MM.1S (cell line): ENCODE measurements at regions not wholly inside any gene's neighbourhood (a gene's known extent, or its start where the extent isn't known, plus 50 kb on each side); places are given as distances from the start of the nearest gene placed in this dataset.

Experiments used
- DNase-seq: peaks from one replicate; pipeline ENCODE4 v3.0.0-alpha.2; 2015
- H2AFZ ChIP-seq: fragments of 300-600 bp; sonication (generic); 2 replicates; pipeline ENCODE4 v1.6.0; 2016; ENCODE audit warnings: antibody characterized with exemption, low read length
- H3F3A ChIP-seq: fragments of 300-600 bp; sonication (generic); 2 replicates; pipeline ENCODE4 v1.6.1; 2016; ENCODE audit warnings: mild to moderate bottlenecking, antibody characterized with exemption, low read length, moderate library complexity, mixed read lengths; ENCODE audit not compliant: insufficient read depth
- H3K27ac ChIP-seq: fragments of 300-600 bp; sonication (generic); 2 replicates; pipeline ENCODE4 v1.5.1; 2016; ENCODE audit warnings: mild to moderate bottlenecking, low read length
- H3K27me3 ChIP-seq: fragments of 300-600 bp; sonication (generic); replicated peaks from 2 replicates; pipeline ENCODE4 v1.6.0; 2016; ENCODE audit warnings: low read length; ENCODE audit not compliant: insufficient read depth
- H3K36me3 ChIP-seq: fragments of 300-600 bp; sonication (generic); replicated peaks from 2 replicates; pipeline ENCODE4 v1.6.1; 2016; ENCODE audit warnings: mild to moderate bottlenecking, low read length, mixed read lengths; ENCODE audit not compliant: insufficient read depth
- H3K4me1 ChIP-seq: fragments of 300-600 bp; sonication (generic); 2 replicates; pipeline ENCODE4 v1.6.1; 2016; ENCODE audit warnings: low read length, mixed read lengths
- H3K4me2 ChIP-seq: fragments of 300-600 bp; sonication (generic); 2 replicates; pipeline ENCODE4 v1.6.0; 2016; ENCODE audit warnings: low read depth, low read length
- H3K4me3 ChIP-seq: fragments of 300-600 bp; sonication (generic); 2 replicates; pipeline ENCODE4 v1.5.1; 2016; ENCODE audit warnings: low read length, mixed read lengths
- H3K79me2 ChIP-seq: fragments of 300-600 bp; sonication (generic); 2 replicates; pipeline ENCODE4 v1.6.1; 2016; ENCODE audit warnings: mixed run types, low read length, mixed read lengths
- H3K9ac ChIP-seq: fragments of 300-600 bp; sonication (generic); 2 replicates; pipeline ENCODE4 v1.6.1; 2016; ENCODE audit warnings: low read length, mixed read lengths
- H3K9me2 ChIP-seq: fragments of 300-600 bp; sonication (generic); replicated peaks from 2 replicates; pipeline ENCODE4 v1.6.1; 2016; ENCODE audit warnings: mild to moderate bottlenecking, low read length, mixed read lengths; ENCODE audit not compliant: insufficient read depth
- H3K9me3 ChIP-seq: fragments of 300-600 bp; sonication (generic); replicated peaks from 2 replicates; pipeline ENCODE4 v1.6.1; 2016; ENCODE audit warnings: mild to moderate bottlenecking, low read length, mixed read lengths; ENCODE audit not compliant: insufficient read depth
- H4K20me1 ChIP-seq: fragments of 300-600 bp; sonication (generic); 2 replicates; pipeline ENCODE4 v1.6.1; 2016; ENCODE audit warnings: mild to moderate bottlenecking, low read length, moderate library complexity, mixed read lengths; ENCODE audit not compliant: insufficient read depth
- EZH2 ChIP-seq: fragments of 300-600 bp; sonication (generic); optimal IDR thresholded peaks from 2 replicates; pipeline ENCODE3; 2017; ENCODE audit warnings: low read depth, mild to moderate bottlenecking, antibody characterized with exemption, low read length, mixed read lengths
- EZH2phosphoT487 ChIP-seq: fragments of 300-600 bp; sonication (generic); IDR thresholded peaks from 2 replicates; pipeline ENCODE4 v1.6.1; 2018; ENCODE audit warnings: antibody characterized with exemption, low read length
- TF ChIP-seq, protein P1 (sequence below): fragments of 300-600 bp; sonication (generic); IDR thresholded peaks from 2 replicates; pipeline ENCODE4 v1.5.1; 2016; ENCODE audit warnings: antibody characterized with exemption, low read length, mixed read lengths

DNA sequence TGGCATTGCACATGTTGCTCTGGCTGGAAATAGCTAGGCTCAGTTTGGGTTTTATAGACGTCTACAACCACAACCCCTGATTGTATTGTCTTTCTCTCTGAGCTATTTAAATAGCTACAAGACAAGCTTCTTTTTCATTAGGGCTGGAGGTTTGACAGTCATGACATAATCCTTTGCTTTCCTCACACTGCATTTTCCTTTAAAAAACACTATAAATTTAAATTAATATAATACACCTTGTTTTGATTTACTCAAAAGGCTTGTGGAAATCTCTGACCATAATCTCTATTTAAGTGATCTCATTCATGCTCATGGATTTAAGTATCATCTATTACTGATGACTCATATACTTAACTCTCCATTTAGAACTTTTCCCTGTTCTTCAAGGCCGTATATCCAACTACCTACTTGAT is 50.4 kb upstream of the PTGFR start:
- no peak overlapping the region for H3K4me3 ChIP-seq
- no peak for DNase-seq
- H3K9ac ChIP-seq = no peak overlapping the region
- H3K36me3 ChIP-seq = no peaks in the 10 kb centered on the region
- H3K4me2 ChIP-seq = no peak overlapping the region
- no peaks in the 10 kb centered on the region for H3K9me2 ChIP-seq
- TF ChIP-seq, protein P1, sequence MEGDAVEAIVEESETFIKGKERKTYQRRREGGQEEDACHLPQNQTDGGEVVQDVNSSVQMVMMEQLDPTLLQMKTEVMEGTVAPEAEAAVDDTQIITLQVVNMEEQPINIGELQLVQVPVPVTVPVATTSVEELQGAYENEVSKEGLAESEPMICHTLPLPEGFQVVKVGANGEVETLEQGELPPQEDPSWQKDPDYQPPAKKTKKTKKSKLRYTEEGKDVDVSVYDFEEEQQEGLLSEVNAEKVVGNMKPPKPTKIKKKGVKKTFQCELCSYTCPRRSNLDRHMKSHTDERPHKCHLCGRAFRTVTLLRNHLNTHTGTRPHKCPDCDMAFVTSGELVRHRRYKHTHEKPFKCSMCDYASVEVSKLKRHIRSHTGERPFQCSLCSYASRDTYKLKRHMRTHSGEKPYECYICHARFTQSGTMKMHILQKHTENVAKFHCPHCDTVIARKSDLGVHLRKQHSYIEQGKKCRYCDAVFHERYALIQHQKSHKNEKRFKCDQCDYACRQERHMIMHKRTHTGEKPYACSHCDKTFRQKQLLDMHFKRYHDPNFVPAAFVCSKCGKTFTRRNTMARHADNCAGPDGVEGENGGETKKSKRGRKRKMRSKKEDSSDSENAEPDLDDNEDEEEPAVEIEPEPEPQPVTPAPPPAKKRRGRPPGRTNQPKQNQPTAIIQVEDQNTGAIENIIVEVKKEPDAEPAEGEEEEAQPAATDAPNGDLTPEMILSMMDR = no peak
- TF ChIP-seq EZH2phosphoT487 (no peak), EZH2 (no peak)
- H3F3A ChIP-seq = no peaks in the 10 kb centered on the region
- H3K27me3 ChIP-seq = no peaks in the 10 kb centered on the region
- no peak overlapping the region for H3K27ac ChIP-seq
- no peaks in the 10 kb centered on the region for H3K79me2 ChIP-seq
- H3K4me1 ChIP-seq = no peaks in the 10 kb centered on the region
- no peak overlapping the region for H2AFZ ChIP-seq
- no peaks in the 10 kb centered on the region for H4K20me1 ChIP-seq
- H3K9me3 ChIP-seq = no peaks in the 10 kb centered on the region
